ENCODE measurements at regions not wholly inside any gene's neighbourhood (a gene's known extent, or its start where the extent isn't known, plus 50 kb on each side); places are given as distances from the start of the nearest gene placed in this dataset.
"Not testable (repeated sequence)": the region's sequence is repeated elsewhere in the genome, so short reads cannot be mapped to it uniquely, and the experiment has no call there.

- intact Hi-C loops (cut with DNase I): no loop called here
- DNase-seq (no peak), ATAC-seq (ENCODE audit: poor library complexity) (peak; percentile 73)
Measured at GRCh38 chr3:27633224-27633545, 88.9 kb downstream of the EOMES start.

- DNase-seq (peak; percentile 62), ATAC-seq (ENCODE audit: poor library complexity) (peak; percentile 88)
- intact Hi-C loops (cut with DNase I): no loop called here
Measured at GRCh38 chr3:27632431-27633223, 89.5 kb downstream of the EOMES start.

- intact Hi-C loops (cut with DNase I): no loop called here
- ATAC-seq (ENCODE audit: poor library complexity): no peak
- no peak for DNase-seq
Measured at GRCh38 chr3:27630885-27631284, 91.2 kb downstream of the EOMES start.

GRCh38 chr3:27629366-27629765 is 92.8 kb downstream of the EOMES start:
- ATAC-seq (ENCODE audit: poor library complexity) (no peak), DNase-seq (no peak)
- intact Hi-C loops (cut with DNase I): no loop called here

GRCh38 chr3:27628026-27628750 is 93.9 kb downstream of the EOMES start:
- DNase-seq (no peak), ATAC-seq (ENCODE audit: poor library complexity) (no peak)
- intact Hi-C loops (cut with DNase I): no loop called here

- ATAC-seq (ENCODE audit: poor library complexity): no peak
- no peak for DNase-seq
- intact Hi-C loops (cut with DNase I): no loop called here
Measured at GRCh38 chr3:27626596-27627118, 95.5 kb downstream of the EOMES start.

GRCh38 chr3:27625864-27626263 is 96.3 kb downstream of the EOMES start:
- intact Hi-C loops (cut with DNase I): no loop called here
- DNase-seq (no peak), ATAC-seq (ENCODE audit: poor library complexity) (no peak)

GRCh38 chr3:27623085-27623753 is 98.9 kb downstream of the EOMES start:
- ATAC-seq (ENCODE audit: poor library complexity) (peak; percentile 77), DNase-seq (no peak)
- intact Hi-C loops (cut with DNase I): no loop called here

- intact Hi-C loops (cut with DNase I): no loop called here
- DNase-seq (no peak), ATAC-seq (ENCODE audit: poor library complexity) (no peak)
Measured at GRCh38 chr3:27617552-27617951, 104.6 kb downstream of the EOMES start.

- intact Hi-C loops (cut with DNase I): no loop called here
- ATAC-seq (ENCODE audit: poor library complexity) (no peak), DNase-seq (no peak)
Measured at GRCh38 chr3:27616031-27616430, 106.1 kb downstream of the EOMES start.

GRCh38 chr3:27615555-27615954 is 106.6 kb downstream of the EOMES start:
- intact Hi-C loops (cut with DNase I): no loop called here
- DNase-seq (no peak), ATAC-seq (ENCODE audit: poor library complexity) (no peak)

- DNase-seq: no peak
- intact Hi-C loops (cut with DNase I): no loop called here
- no peak for ATAC-seq (ENCODE audit: poor library complexity)
Measured at GRCh38 chr3:27614592-27614991, 107.5 kb downstream of the EOMES start.

GRCh38 chr3:27613846-27614500 is 108.2 kb downstream of the EOMES start:
- no peak for DNase-seq
- ATAC-seq (ENCODE audit: poor library complexity): no peak
- intact Hi-C loops (cut with DNase I): no loop called here

- intact Hi-C loops (cut with DNase I): no loop called here
- DNase-seq (no peak), ATAC-seq (ENCODE audit: poor library complexity) (no peak)
Measured at GRCh38 chr3:27610800-27611525, 111.2 kb downstream of the EOMES start.

- DNase-seq (no peak), ATAC-seq (ENCODE audit: poor library complexity) (no peak)
- intact Hi-C loops (cut with DNase I): no loop called here
Measured at GRCh38 chr3:27607370-27607769, 114.8 kb downstream of the EOMES start.

GRCh38 chr3:27606537-27606936 is 115.6 kb downstream of the EOMES start:
- intact Hi-C loops (cut with DNase I): no loop called here
- ATAC-seq (ENCODE audit: poor library complexity) (no peak), DNase-seq (no peak)

- DNase-seq; ATAC-seq (ENCODE audit: poor library complexity); intact Hi-C loops (cut with DNase I): not testable (repeated sequence)
Measured at GRCh38 chr3:27601311-27601710, 117.1 kb upstream of the SLC4A7 start.

- DNase-seq; ATAC-seq (ENCODE audit: poor library complexity); intact Hi-C loops (cut with DNase I): not testable (repeated sequence)
Measured at GRCh38 chr3:27599741-27600140, 115.6 kb upstream of the SLC4A7 start.

All from Right ventricle myocardium superior (tissue), 1 donor.